NOMO-1 treated with dmso at 0.1 percent for 144 hours (cell line): ENCODE measurements at regions not wholly inside any gene's neighbourhood (a gene's known extent, or its start where the extent isn't known, plus 50 kb on each side); places are given as distances from the start of the nearest gene placed in this dataset.
"Not testable (repeated sequence)": the region's sequence is repeated elsewhere in the genome, so short reads cannot be mapped to it uniquely, and the experiment has no call there.

Source experiments
- DNase-seq: peaks from one replicate; lab custom pipeline; 2025; ENCODE audit not compliant: unreplicated experiment; lab: John Stamatoyannopoulos, UW

DNA sequence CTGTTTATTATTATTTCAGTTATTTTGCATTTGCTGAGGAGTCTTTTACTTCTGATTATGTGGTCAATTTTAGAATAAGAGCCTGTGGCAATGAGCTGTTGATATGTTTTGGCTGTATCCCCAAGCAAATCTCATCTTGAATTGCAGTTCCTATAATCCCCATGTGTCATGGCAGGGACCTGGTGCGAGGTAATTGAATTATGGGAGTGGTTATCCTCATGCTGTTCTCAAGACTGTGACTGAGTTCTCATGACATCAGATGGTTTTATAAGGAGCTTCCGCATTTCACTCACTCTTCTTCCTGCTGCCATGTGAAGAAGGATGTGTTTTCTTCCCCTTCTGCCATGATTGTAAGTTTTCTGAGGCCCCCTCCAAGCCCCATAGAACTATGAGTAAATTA lies 114.9 kb upstream of the SLCO6A1 start:
- DNase-seq, result no peak

DNA sequence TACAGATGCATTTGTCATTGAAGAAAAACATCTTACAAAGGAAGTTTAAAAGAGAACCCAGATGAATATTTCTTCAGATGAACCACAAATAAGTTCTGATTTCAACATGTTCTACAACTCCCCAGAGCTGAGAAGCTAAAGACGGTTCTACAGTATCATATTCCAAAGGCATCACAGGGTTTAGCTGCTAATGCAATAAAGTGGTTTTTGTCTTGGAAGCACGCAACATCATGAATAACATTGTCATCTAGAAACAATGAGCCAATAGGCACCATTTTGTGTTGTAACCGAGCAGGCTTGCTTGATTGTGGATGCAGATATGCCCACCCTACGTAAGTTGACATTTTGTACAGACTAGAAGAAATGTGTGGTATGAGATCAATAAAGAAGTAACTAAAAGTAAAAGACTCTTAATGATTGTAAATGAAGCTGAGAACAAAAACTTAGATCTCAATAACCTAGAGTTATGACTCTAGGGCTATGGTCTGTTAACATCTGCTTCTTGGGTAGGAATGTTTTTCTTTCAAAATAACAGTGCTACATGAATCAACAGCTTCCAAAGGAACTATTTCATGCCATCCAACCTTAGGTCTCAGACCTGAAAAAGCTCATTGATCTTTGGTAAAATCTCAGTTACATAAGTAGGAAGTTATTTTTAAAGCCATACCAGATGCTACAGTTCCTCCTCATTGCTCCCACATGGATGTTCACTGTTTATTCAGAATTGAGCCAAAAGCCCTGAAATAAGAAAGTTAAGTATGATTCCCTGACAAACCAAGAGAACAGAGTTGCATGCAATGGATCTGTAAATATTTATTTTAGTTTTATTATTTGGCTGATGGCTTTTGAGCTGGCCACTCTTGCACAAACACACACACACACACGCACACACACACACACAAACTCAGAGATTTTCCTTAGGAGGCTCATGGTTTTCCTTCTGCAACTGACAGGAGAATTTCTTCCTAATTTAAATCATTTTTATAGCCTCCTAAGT lies 118.7 kb upstream of the SLCO6A1 start:
- no peak for DNase-seq

DNA sequence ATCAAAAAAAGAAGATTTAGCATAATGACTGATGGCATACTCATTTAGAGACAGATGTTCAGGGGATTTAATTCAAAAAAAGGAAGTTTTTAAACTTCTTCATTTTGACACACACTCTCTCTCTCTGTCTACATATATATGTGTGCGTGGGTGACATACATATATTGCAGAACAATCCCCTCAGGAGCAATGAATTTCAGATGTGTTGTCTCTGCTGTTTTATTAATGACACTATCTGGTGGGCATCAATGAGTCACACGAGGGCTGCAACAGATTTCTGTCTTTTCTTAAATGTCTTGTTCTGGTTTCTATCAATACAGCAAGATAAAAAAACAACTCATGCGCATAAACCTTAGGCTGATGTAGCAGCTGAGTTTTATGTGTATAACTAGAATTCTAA lies 123.5 kb upstream of the SLCO6A1 start:
- DNase-seq, result no peak

DNA sequence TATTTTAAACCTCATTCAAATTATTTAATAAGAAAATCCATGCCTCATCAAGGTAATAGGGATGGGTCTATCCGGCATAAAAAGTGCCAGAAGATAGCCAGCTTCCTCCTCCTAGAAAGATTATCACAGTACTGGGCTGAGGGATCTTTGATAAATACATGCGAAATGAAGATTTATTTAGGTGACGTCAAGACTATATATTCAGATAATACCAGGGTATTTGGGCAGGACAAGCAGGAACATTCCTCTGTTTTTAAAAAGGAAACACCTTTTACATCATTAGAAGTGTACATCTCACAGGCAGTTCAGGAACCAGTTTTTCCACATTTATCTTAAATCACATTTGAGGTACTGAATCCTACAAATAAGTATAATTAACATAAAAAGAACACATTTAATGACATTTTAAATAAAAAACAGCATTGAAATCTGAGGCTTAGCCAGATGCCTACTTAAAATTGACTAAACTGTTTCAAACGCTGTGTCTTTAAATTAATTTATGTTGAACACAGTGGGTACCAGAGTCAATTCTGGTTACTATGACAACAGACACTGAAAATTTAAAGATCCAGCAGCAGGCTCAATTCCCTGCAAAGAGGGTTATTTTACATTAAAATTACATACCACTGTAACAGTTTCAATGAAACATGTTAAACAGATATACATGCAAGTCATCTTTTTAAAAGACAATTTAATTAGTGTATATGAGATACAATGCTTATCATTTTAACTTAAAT lies 124.7 kb upstream of the SLCO6A1 start:
- no peak for DNase-seq

DNA sequence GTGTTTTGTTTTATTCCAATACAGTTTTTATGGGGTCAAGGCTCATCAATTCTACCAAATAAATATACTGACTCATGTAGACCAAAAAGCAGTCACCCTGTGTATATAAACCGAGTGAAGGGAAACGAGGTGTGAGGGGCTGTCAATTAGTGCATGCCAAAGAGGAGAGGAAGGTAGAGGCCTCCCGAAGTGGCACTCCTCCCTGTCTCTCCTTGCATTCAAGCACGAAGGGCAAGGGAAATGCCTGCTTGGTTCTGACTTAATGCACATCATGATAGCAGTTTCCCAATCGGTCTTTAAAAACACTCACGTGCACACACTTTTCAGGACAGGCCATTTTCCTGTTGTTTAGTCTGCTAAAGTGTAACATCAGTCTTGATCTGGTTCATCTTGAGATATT lies 125.6 kb upstream of the SLCO6A1 start:
- no peak for DNase-seq

DNA sequence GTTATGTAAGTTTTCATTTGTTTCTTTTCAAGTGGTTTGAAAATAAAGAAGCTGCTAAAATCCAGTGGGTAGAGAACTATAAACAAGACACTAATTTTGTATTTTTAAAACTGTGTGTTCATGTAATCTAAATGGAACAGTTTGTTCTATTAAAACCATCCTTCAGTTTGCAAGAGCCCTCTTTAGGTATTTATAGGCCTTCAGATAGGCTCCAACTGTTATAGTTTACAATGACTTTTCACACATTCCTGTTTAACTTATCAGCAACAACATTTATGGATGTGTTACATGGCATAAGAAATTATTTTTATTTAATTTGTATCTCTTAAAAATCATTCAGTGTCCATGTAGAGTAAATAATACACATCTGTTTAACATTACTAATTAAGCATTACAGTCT lies 126.7 kb upstream of the SLCO6A1 start:
- no peak for DNase-seq

DNA sequence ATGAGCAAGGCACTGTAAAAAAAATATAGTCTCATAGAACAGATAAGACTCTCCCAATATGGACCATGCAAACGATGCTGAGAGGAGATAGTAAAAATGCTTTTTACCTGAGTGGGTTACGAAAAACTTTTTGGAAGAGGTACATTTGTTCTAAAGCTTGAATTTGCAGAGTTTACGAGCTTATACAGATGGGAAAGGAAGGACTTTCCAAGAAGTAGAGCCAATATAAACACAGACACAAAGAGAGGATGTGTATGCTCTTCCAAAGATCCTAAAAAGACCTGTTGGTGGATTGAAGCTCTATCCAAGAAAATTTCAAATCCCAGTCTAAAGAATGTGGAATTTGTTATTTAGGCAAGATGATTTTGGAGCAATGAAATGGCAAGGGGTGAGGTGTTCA lies 127.1 kb upstream of the SLCO6A1 start:
- no peak for DNase-seq

DNA sequence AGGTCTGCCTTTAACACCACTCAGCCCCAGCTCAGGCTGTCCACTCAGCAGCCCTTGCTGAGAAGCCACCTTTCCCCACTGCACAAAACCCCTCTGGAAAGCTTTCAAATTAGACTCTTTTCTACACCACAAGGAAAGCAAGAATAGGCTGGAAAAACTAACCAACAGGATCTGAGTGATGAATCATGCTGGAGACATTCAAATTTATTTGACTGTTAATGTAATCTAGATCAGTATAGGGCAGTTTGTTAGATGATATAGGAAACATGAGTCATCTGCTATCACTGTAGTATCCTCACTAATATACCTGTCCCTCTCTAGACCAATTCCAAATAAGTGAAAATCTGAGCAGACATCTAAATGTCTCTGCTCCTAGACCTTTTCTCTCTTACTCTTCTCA lies 127.8 kb upstream of the PAM start:
- no peak for DNase-seq

DNA sequence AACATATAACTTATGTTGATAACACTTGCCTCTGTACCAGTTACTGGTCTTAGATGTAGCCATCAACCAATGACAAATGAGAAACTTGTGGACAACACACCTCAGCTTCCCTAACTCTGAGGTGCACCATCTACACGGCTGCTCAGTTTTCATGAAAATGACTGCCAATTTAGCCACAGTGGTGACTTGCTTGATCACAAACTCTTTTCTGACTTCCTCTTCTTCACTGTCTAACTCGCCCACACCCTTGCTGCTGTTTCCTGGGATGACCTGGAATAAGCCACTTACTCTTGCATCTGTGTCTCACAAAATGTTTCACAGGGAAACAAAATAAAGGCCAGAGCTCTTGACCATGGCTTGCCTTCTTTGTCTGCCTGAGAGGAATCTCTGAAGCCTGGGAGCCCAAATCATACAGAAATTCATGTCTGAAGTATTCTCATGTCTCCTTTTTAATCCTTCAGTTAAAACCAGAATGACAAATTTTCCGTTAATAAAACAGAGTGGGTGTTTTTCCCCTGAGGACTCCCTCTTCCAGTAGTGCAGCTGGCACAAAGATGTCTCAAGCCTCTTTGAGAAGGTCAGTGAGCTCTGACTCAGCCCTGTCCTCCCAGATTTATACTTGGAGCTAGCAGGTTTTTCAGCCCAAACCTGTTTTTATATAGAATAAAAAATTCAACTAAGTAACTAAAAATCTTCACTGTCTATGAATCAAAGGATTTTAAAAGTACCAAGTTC lies 126.5 kb upstream of the PAM start:
- no peak for DNase-seq

DNA sequence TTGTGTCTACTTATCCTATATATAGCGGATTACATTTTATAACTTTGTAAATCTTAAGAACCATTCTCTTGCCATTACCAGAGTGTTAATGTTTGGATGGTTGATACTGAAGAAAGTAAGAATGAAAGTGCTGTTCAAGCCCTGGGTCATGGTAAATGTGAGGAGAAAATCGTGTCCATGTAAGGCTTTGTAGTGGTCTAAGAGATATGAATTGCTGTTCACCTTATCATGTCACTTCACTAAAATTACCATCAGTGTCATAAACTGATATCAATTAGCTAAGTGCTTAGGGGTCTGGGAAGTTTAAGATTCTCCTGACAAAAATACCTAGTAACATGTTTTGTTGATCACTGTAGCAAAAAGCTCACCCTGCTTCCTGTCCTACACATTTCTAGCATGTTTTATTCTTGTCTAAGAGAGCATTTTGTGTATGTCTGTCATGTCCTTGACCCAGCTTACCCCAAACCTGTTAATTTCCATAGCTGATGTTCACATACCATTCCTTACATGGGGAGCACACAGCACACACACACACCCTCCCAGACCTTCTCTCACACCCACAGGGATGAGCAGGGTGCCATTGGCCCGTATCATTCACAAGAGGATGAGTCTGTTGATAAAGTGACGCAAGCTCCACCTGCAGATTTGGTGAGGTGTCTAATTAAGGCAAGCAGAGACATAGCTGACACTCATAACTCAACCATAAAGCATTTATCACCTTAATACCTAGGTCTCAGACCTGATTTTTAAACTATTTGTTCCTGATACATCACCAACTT lies 125.1 kb upstream of the PAM start:
- no peak for DNase-seq

DNA sequence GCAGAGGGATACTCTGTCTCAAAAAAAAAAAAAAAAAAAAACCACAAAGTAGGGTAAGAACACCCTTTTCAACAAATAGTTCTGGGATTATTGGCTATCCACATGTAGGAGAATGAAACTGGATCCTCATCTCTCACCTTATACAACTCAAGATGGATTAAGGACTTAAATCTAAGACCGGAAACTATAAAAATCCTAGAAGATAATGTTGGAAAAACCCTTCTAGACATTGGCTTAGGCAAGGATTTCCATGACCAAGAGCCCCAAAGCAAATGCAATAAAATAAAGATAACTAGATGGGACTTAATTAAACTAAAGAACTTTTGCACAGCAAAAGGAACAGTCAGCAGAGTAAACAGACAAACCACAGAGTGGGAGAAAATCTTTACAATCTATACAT lies 119.7 kb upstream of the PAM start:
- not testable (repeated sequence) for DNase-seq

DNA sequence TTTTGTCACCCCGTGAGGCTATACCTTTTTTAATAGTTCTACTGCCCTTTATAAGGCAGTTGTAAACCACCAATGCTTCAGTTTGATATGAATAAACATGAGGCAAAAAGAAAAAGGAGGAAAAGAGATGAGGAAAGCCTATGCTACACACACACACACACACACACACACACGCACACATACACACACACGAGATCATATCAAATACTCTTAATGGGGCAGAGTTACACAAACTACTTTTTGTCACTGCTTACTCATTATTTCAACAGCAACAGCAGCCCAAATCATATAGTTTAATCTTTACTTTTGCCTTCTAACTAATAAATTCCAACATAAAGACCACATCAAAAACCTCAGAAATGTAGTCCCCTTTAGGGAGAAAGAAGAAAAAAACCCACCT lies 116.8 kb upstream of the PAM start:
- DNase-seq, result no peak

DNA sequence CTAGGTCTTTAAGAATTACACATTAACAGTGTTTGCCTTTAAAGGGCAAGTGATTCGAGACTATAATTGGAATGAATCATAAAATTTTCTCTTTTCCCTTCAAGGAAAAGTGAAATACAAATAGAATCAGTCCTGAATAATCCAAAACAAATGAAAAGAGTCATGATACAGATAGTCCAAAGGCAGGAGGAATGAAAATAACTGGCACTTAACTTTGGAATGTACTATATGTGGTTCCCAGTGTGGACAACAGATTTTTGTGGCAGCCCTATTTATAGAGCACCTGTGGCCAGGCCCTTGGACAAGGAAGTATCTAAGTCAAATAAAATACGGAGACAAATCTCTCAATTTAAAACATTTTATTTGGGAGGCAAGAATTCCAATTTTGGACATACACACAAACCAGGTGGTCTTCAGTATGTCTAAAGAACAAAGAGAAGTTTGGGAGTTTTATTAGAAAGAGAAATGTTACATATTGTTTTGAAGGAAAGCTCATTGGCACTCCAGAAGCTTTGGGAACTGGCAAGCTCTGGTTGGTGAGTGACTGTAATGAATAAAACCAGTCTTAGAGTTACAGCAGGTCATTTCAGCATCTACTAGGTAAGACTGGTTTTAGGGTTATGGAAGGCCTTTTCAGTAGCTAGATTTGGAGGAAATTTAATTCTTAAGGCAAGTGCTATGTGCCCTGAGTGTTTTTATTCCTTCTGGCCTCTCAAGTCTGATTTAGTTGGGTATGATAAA lies 116.0 kb upstream of the PAM start:
- DNase-seq, result no peak

DNA sequence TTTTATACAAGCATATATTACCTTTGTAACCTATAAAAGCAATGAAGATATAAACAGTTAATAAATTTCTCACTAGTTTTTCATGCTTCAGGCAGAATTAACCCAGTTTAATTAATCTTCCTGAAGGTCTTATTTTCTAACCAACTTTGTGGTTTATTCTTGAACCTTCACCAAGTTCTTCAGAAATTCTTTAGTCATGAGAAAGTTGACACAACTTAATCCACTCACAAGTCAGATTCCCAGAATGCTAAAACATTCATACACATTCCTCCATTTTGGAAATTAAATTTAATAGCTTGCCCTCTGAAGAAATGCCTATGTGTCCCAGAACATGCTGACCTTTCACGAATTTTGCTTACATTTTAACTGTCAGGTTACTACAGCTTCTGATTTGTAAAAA lies 105.4 kb upstream of the PAM start:
- no peak for DNase-seq

DNA sequence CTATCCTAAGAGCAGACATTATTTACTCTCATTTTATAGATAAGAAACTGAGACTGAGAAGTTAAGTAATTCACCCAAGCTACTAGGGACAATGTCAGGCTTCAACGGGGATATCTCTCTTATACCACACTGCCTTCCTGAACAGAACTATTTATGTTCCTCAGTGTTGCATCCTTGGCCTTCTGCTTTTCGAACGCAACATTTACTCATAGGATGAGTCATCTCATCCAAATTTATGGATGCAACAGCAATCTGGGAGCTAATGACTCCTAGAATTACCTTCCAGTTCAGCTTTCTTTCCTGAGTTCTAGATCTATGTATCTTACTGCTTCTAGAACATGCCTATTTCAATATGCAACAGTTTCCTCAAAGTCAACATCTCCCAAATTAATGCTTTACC lies 103.6 kb upstream of the PAM start:
- no peak for DNase-seq

DNA sequence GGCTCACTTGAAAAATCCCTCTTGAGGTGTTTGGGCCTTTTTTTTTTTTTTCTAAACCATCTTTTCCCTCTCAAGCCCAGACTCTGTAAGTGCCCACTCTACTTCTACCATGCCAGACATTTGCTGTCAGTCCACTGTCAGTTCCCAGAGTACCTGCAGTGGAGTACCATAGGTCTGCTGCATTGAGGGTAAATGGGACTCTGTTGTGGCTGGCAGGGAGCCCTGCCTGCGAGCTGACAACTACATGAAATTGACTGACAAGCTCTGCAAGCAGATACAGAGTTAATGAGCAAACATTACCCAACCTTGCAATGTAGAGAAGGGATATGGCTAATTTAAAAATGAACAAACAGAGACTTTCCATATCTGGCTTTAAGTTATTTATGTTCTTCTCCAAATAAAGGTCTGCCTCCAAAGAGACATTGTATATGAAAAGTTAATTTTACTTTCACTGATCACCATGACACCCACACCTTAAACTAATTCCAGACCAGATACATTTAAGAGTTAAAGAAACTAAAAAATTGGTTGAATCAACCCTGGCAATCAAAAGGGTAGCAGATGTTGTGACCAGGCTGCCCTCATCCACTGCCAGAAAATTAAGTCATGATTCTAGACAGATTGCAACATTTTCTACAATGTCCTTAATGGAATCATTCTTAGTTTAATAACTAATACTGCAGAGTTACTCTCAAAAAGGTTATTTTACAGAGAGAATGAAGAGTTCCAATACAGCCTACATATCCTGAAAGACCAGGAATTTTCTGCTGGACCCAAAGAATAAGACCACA lies 100.4 kb upstream of the PAM start:
- DNase-seq, result no peak

DNA sequence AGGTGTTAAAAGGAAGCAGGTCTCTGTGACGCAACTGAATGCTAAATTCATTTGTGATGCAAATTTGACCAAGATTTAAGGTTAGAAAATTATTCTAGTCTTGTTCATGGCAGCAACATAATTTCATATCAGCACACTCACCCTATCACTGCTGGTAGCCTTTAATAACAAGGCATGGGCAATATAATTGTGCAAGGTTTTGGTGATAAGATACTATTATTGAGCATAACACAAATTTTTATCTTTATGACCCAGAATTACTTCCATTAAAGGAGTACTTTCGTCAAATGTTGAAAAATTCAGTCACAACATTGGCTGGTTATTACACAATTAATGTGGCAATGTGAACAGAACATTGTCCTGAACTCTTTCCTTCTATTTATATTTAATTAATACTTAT lies 96.0 kb upstream of the PAM start:
- DNase-seq, result no peak

DNA sequence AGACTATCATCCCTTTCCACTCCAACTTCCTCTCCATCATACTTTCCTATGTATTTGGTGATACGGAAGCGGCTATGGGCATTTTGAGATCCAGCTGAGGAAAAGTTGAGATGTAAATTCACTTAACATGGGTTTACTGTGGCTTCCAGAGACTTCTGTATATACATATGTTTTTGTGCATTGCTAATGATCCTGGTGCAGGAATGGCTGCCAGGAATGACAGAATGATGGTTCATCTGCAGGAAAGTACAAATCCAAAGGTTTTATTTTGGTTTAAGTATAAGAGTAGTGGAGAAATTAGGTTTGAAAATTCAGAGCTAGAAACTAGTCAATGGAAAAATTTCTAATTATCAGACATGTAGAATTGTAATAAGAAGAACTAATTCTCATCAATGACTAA lies 95.0 kb upstream of the PAM start:
- DNase-seq, result no peak

DNA sequence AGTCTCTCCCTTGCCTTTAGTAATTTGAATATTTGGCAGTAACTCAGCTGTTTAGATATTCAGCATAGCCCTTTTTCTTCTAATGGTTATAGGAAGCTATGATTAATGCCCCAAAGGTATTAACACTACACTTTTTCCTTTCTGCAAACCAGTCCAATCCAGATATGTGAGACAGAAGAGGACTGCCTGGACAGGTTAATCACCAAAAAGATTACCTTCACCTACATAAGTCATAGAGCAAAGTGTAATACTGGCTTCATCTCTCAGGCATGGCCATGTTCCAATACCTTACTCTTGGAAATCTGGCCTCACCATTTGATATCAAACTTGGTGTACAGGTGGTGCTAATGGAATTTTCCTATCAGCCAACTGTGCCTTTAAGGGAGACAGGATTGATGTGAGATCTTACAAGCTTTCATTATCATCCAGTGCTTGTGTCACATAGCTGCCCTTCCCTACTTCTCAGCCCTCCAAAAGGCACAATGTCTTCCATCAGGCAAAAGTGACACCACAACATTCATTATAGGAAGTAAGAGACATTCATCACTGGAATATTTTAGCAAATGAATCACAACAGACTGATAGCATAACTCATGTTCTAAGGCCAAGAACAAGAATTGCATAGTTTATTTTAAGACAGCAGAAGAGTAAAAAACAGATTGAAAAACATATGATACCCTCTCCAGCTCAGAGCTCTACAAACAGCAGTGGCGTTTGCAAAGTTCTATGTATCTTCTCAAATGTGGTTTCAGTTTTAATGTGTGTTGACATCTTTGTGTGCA lies 91.2 kb upstream of the PAM start:
- DNase-seq, result no peak
